WERI-Rb-1 (cell line): ENCODE measurements at regions not wholly inside any gene's neighbourhood (a gene's known extent, or its start where the extent isn't known, plus 50 kb on each side); places are given as distances from the start of the nearest gene placed in this dataset.

Experiments
- DNase-seq: peaks from one replicate; pipeline ENCODE4 v3.0.0-alpha.2; 2020
- H3K27ac ChIP-seq: fragments of 250-450 bp; sonication (Bioruptor Pico); 2 replicates; pipeline ENCODE4 v1.5.1; 2020; ENCODE audit warnings: mild to moderate bottlenecking, moderate library complexity
- H3K27me3 ChIP-seq: fragments of 250-450 bp; sonication (Bioruptor Pico); 2 replicates; pipeline ENCODE4 v1.5.1; 2021; ENCODE audit warnings: mild to moderate bottlenecking, low read depth, moderate library complexity; ENCODE audit not compliant: insufficient read depth, severe bottlenecking
- H3K36me3 ChIP-seq: fragments of 250-450 bp; sonication (Bioruptor Pico); 2 replicates; pipeline ENCODE4 v1.5.1; 2020; ENCODE audit warnings: mild to moderate bottlenecking, moderate library complexity
- H3K4me3 ChIP-seq: 2 replicates; pipeline ENCODE4 v1.5.1; 2011; ENCODE audit warnings: low read depth, mild to moderate bottlenecking, control low read depth, low read length
- H3K9me3 ChIP-seq: fragments of 250-450 bp; sonication (Bioruptor Pico); 2 replicates; pipeline ENCODE4 v1.5.1; 2021; ENCODE audit warnings: mild to moderate bottlenecking, moderate library complexity; ENCODE audit not compliant: severe bottlenecking
- CTCF ChIP-seq: IDR thresholded peaks from 2 replicates; pipeline ENCODE4 v1.5.1; 2011; ENCODE audit warnings: low read depth, mild to moderate bottlenecking, control low read depth, inconsistent platforms, low read length

GRCh38 chr9:30846651-30847050 lies 1537.8 kb upstream of the ACO1 start:
- Histone ChIP-seq H3K27me3 (no peaks in the 10 kb centered on the region), H3K4me3 (no peak overlapping the region), H3K36me3 (no peaks in the 10 kb centered on the region), H3K9me3 (no peaks in the 10 kb centered on the region), H3K27ac (no peak overlapping the region)
- TF ChIP-seq CTCF: no peak
- DNase-seq: no peak

- no peak overlapping the region for H3K27ac ChIP-seq
- DNase-seq: no peak
- TF ChIP-seq CTCF: no peak
- no peaks in the 10 kb centered on the region for H3K27me3 ChIP-seq
- no peaks in the 10 kb centered on the region for H3K9me3 ChIP-seq
- H3K4me3 ChIP-seq: no peak overlapping the region
- no peaks in the 10 kb centered on the region for H3K36me3 ChIP-seq
These were observed 1532.8 kb upstream of the ACO1 start for GRCh38 chr9:30851600-30851999.

DNA sequence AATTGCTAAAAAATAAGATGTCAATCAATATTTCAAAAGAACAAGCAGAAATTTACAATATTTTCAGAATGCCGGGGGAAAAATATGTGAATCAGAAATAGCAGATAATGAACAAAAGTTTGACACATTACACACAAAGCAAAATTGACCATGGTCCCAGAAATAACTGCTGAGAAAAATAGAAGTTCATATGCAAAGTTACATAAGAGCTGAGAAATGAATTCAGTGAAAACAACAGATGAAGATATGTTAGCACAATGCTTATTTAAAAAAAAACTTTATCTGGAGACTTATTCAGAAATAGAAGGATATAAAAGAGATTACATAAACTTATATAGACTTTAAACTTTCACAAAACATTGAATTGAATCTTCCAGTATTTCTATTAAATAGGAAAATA lies 1483.7 kb upstream of the ACO1 start:
- Histone ChIP-seq H3K27ac (no peak overlapping the region), H3K27me3 (no peaks in the 10 kb centered on the region), H3K4me3 (no peak overlapping the region), H3K9me3 (no peaks in the 10 kb centered on the region), H3K36me3 (no peaks in the 10 kb centered on the region)
- TF ChIP-seq CTCF: no peak
- no peak for DNase-seq

DNA sequence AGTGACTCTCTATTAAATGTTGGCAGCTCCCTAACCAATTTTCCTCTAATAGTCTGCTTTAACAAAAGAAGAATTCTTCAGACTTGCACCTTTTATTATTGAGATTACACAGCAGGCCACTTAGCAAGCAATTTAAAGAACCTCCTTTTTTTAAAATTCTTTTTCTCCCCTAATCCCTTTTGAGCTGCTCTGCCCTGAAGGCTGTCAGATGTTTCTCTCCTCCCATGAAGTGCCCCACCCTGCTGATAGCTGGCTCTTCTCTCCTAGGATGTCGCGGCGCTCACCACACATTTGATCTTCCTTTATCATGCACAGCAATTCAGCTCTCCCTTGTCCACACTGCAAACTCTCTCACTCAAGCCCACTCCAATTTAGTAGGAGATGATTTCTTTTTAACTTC lies 1471.1 kb upstream of the ACO1 start:
- no peak for TF ChIP-seq CTCF
- no peaks in the 10 kb centered on the region for H3K36me3 ChIP-seq
- H3K27ac ChIP-seq: no peak overlapping the region
- DNase-seq: no peak
- H3K9me3 ChIP-seq: no peaks in the 10 kb centered on the region
- no peak overlapping the region for H3K4me3 ChIP-seq
- H3K27me3 ChIP-seq: no peaks in the 10 kb centered on the region

GRCh38 chr9:30915451-30915850 lies 1469.0 kb upstream of the ACO1 start:
- Histone ChIP-seq H3K4me3 (no peak overlapping the region), H3K27ac (no peak overlapping the region), H3K36me3 (no peaks in the 10 kb centered on the region), H3K9me3 (no peaks in the 10 kb centered on the region), H3K27me3 (no peaks in the 10 kb centered on the region)
- TF ChIP-seq CTCF: no peak
- no peak for DNase-seq

- no peak for DNase-seq
- H3K36me3 ChIP-seq: no peaks in the 10 kb centered on the region
- no peak overlapping the region for H3K27ac ChIP-seq
- no peaks in the 10 kb centered on the region for H3K27me3 ChIP-seq
- no peak for TF ChIP-seq CTCF
- no peaks in the 10 kb centered on the region for H3K9me3 ChIP-seq
- no peak overlapping the region for H3K4me3 ChIP-seq
These were observed 1459.3 kb upstream of the ACO1 start for GRCh38 chr9:30925126-30925525.
